Keratinocyte (primary cell): ENCODE measurements at regions not wholly inside any gene's neighbourhood (a gene's known extent, or its start where the extent isn't known, plus 50 kb on each side); places are given as distances from the start of the nearest gene placed in this dataset.

Source experiments
- DNase-seq: peaks from one replicate; pipeline ENCODE4 v3.0.0-alpha.2; 2011; ENCODE audit warnings: low read depth, missing footprints, low spot score
- FAIRE-seq: peaks from 2 replicates; lab custom pipeline; 2011; peaks lifted over from hg19 to GRCh38; lab: Jason Lieb, UNC
- H2AFZ ChIP-seq: 2 replicates; pipeline ENCODE4 v1.6.0; 2012; ENCODE audit warnings: low read length, control low read depth, inconsistent platforms; ENCODE audit not compliant: control insufficient read depth
- H3K27ac ChIP-seq: 2 replicates; pipeline ENCODE4 v1.5.1; 2011; ENCODE audit warnings: low read length; ENCODE audit not compliant: control insufficient read depth, insufficient read depth
- H3K27me3 ChIP-seq: 3 replicates; pipeline ENCODE4 v1.6.0; 2011; ENCODE audit warnings: low read length; ENCODE audit not compliant: control insufficient read depth, insufficient read depth; ENCODE audit errors: extremely low read depth
- H3K36me3 ChIP-seq, 2 experiments: 2 replicates in 1 of 2; 3 replicates in 1 of 2; pipeline ENCODE4 v1.5.1; 2011; ENCODE audit warnings: low read length in 2 of 2, mild to moderate bottlenecking in 1 of 2; ENCODE audit not compliant: control insufficient read depth in 2 of 2, insufficient read depth in 2 of 2; ENCODE audit errors: extremely low read depth in 1 of 2
- H3K4me1 ChIP-seq: 3 replicates; pipeline ENCODE4 v1.5.1; 2011; ENCODE audit warnings: low read length; ENCODE audit not compliant: control insufficient read depth, insufficient read depth; ENCODE audit errors: extremely low read depth
- H3K4me2 ChIP-seq: 3 replicates; pipeline ENCODE4 v1.6.0; 2011; ENCODE audit warnings: low read depth, low read length; ENCODE audit not compliant: control insufficient read depth, insufficient read depth; ENCODE audit errors: extremely low read depth
- H3K4me3 ChIP-seq, 3 experiments: fragments of 200-600 bp in 1 of 3; sonication (generic) in 1 of 3; 2 replicates in 2 of 3; 3 replicates in 1 of 3; pipeline ENCODE4 v1.5.1; 2011 to 2016; ENCODE audit warnings: low read length in 3 of 3, mild to moderate bottlenecking in 3 of 3, control low read depth in 2 of 3, inconsistent platforms in 1 of 3, low read depth in 1 of 3, mixed read lengths in 1 of 3, mixed run types in 1 of 3, moderate library complexity in 1 of 3; ENCODE audit not compliant: control insufficient read depth in 2 of 3, insufficient read depth in 2 of 3; ENCODE audit errors: extremely low read depth in 1 of 3
- H3K79me2 ChIP-seq: 2 replicates; pipeline ENCODE4 v1.6.0; 2012; ENCODE audit warnings: low read length; ENCODE audit not compliant: control insufficient read depth, insufficient read depth
- H3K9ac ChIP-seq: 3 replicates; pipeline ENCODE4 v1.6.0; 2011; ENCODE audit warnings: low read length; ENCODE audit not compliant: control insufficient read depth, insufficient read depth; ENCODE audit errors: extremely low read depth
- H3K9me1 ChIP-seq: 3 replicates; pipeline ENCODE4 v1.6.0; 2011; ENCODE audit warnings: low read length; ENCODE audit not compliant: control insufficient read depth, insufficient read depth; ENCODE audit errors: extremely low read depth
- H3K9me3 ChIP-seq: 2 replicates; pipeline ENCODE4 v1.5.1; 2012; ENCODE audit warnings: low read depth, low read length; ENCODE audit not compliant: control insufficient read depth
- H4K20me1 ChIP-seq: 3 replicates; pipeline ENCODE4 v1.6.0; 2011; ENCODE audit warnings: low read length; ENCODE audit not compliant: control insufficient read depth, insufficient read depth; ENCODE audit errors: extremely low read depth
- EZH2 ChIP-seq: IDR thresholded peaks from one replicate; pipeline ENCODE4 v1.6.1; 2012; ENCODE audit warnings: inconsistent platforms, mild to moderate bottlenecking, low read length, moderate library complexity
- dilution Hi-C: fragments of 300-500 bp; cut with MboI; formaldehyde crosslinking; loops from one replicate; pipeline ENCODE4 v1.7.0; 2020; ENCODE audit warnings: low sequenced_read_pairs; ENCODE audit not compliant: extremely low pct_ligation_motif_present
- TF ChIP-seq, protein P1 (sequence below), 3 experiments: IDR thresholded peaks in 1 of 3; conservative IDR thresholded peaks in 1 of 3; optimal IDR thresholded peaks in 1 of 3; 2 replicates in 2 of 3; 3 replicates in 1 of 3; pipeline versions ENCODE3 to v1.5.1; 2011; ENCODE audit warnings: low read length in 3 of 3, mild to moderate bottlenecking in 3 of 3, moderate library complexity in 2 of 3, control low read depth in 1 of 3, inconsistent platforms in 1 of 3; ENCODE audit not compliant: insufficient read depth in 2 of 3; ENCODE audit errors: extremely low read depth in 1 of 3

DNA sequence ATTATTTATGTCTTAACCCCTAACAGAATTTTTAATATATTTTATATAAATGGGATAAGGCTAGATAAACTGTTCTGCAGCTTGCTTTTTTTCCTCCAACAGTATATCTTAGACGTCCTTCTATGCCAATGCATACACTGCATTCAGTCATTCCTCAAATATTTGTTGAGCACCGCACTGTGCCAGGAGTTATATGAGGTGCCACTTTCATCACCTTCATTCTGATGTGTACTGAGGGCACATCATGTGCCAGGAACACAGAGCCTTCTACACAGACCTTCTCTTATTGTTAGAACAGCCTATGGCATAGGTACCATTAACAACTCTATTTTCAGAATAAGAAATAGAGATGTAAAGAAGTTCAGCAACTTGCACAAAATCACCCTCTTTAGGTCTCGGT, 570.1 kb downstream of the CDK5RAP2 start:
- no peaks in the 10 kb centered on the region for H3K9me1 ChIP-seq
- H3K4me1 ChIP-seq: no peaks in the 10 kb centered on the region
- H3K4me3 ChIP-seq: no peak overlapping the region
- dilution Hi-C loops: no loop called here
- H3K27ac ChIP-seq: no peak overlapping the region
- FAIRE-seq (no peak), DNase-seq (no peak)
- H3K9ac ChIP-seq: no peak overlapping the region
- H3K79me2 ChIP-seq: no peaks in the 10 kb centered on the region
- H2AFZ ChIP-seq: no peak overlapping the region
- no peaks in the 10 kb centered on the region for H3K9me3 ChIP-seq
- no peak overlapping the region for H3K4me2 ChIP-seq
- no peaks in the 10 kb centered on the region for H3K27me3 ChIP-seq
- TF ChIP-seq, protein P1, sequence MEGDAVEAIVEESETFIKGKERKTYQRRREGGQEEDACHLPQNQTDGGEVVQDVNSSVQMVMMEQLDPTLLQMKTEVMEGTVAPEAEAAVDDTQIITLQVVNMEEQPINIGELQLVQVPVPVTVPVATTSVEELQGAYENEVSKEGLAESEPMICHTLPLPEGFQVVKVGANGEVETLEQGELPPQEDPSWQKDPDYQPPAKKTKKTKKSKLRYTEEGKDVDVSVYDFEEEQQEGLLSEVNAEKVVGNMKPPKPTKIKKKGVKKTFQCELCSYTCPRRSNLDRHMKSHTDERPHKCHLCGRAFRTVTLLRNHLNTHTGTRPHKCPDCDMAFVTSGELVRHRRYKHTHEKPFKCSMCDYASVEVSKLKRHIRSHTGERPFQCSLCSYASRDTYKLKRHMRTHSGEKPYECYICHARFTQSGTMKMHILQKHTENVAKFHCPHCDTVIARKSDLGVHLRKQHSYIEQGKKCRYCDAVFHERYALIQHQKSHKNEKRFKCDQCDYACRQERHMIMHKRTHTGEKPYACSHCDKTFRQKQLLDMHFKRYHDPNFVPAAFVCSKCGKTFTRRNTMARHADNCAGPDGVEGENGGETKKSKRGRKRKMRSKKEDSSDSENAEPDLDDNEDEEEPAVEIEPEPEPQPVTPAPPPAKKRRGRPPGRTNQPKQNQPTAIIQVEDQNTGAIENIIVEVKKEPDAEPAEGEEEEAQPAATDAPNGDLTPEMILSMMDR (optimal IDR thresholded peaks at IDR 0.05 in 1 of 3, IDR thresholded peaks at IDR 0.05 in 1 of 3, conservative IDR thresholded peaks at IDR 0.05 in 1 of 3; ENCODE audit: extremely low read depth in 1 of 3, insufficient read depth in 2 of 3, low read length in 3 of 3): no peak
- no peak for TF ChIP-seq EZH2
- no peaks in the 10 kb centered on the region for H4K20me1 ChIP-seq
- H3K36me3 ChIP-seq: no peaks in the 10 kb centered on the region

DNA sequence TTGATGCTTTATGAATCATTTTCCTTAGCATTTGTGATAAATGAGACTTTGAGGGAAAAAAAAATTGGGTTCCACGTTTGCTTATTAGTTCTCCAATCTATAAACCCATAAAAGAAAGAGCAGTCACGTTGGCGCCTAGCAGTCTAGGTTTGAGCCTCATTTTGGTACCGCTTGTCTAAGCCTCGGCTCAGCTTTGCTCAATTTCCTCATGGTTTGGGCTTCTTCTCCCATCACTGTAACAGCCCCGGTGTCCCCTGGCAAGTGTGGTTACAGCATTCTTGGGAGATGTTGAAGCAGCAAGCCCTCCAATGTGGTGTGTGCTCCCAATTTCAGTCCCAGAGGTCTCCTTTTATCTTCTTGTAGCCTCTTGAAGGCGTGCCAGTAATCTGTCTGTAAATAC, 578.4 kb downstream of the CDK5RAP2 start:
- H3K79me2 ChIP-seq: no peaks in the 10 kb centered on the region
- no peaks in the 10 kb centered on the region for H3K4me1 ChIP-seq
- no peaks in the 10 kb centered on the region for H4K20me1 ChIP-seq
- H3K36me3 ChIP-seq: no peaks in the 10 kb centered on the region
- no peaks in the 10 kb centered on the region for H3K27me3 ChIP-seq
- no peak overlapping the region for H3K4me2 ChIP-seq
- DNase-seq (no peak), FAIRE-seq (no peak)
- H2AFZ ChIP-seq: no peak overlapping the region
- TF ChIP-seq, protein P1 (optimal IDR thresholded peaks at IDR 0.05 in 1 of 3, IDR thresholded peaks at IDR 0.05 in 1 of 3, conservative IDR thresholded peaks at IDR 0.05 in 1 of 3; ENCODE audit: extremely low read depth in 1 of 3, insufficient read depth in 2 of 3, low read length in 3 of 3): no peak
- TF ChIP-seq EZH2: no peak
- dilution Hi-C loops: no loop called here
- H3K27ac ChIP-seq: no peak overlapping the region
- H3K9me1 ChIP-seq: no peaks in the 10 kb centered on the region
- no peaks in the 10 kb centered on the region for H3K9me3 ChIP-seq
- H3K9ac ChIP-seq: no peak overlapping the region
- H3K4me3 ChIP-seq: no peak overlapping the region
